K562 (cell line): ENCODE measurements at regions not wholly inside any gene's neighbourhood (a gene's known extent, or its start where the extent isn't known, plus 50 kb on each side); places are given as distances from the start of the nearest gene placed in this dataset.

ENCODE experiments used
- ATAC-seq: fragments of 200-7000 bp; cut with Tn5 transposase; 3 replicates; pipeline ENCODE4 v1.9.1; 2020; ENCODE audit warnings: moderate library complexity
- BruUV-seq: library from RNA; stranded (reverse); fragments of 400-500 nt; replicated peaks from 2 replicates; lab custom pipeline; 2021; lab: Mats Ljungman, UMichigan
- CTCF ChIA-PET: fragments of 300-600 bp; formaldehyde crosslinking; extraction: SDS; loops from one replicate; lab custom pipeline; 2021; ENCODE audit warnings: low intra/inter-chr PET ratio; lab: Yijun Ruan, JAX
- POLR2A ChIA-PET: fragments of 300-600, 350-650 bp; sonication (Branson Sonifier 250); formaldehyde crosslinking; extraction: SDS; loops from one replicate; lab custom pipeline; 2021; ENCODE audit warnings: antibody characterized with exemption, inconsistent platforms; lab: Yijun Ruan, JAX
- DNase-seq, 4 experiments: peaks; one replicate each; pipeline versions ENCODE4 v3.0.0 to v3.0.0-alpha.2; 2011 to 2018; ENCODE audit warnings: low spot score in 3 of 4, mixed read lengths in 3 of 4; ENCODE audit errors: extremely low read depth in 1 of 4
- FAIRE-seq: peaks from 2 replicates; lab custom pipeline; 2011; peaks lifted over from hg19 to GRCh38; lab: Jason Lieb, UNC
- H2AFZ ChIP-seq: 2 replicates; pipeline ENCODE4 v1.6.0; 2011; ENCODE audit warnings: low read depth, low read length, control low read depth, inconsistent platforms
- H3K27ac ChIP-seq: fragments of 200-600 bp; 3 replicates; pipeline ENCODE4 v1.8.0; 2011; ENCODE audit warnings: low read depth, mild to moderate bottlenecking, control low read depth, inconsistent platforms, low read length, moderate library complexity, mixed read lengths; ENCODE audit errors: extremely low read depth
- H3K27me3 ChIP-seq, 2 experiments: fragments of 300-600 bp in 1 of 2; 2 replicates in 1 of 2; 3 replicates in 1 of 2; pipeline versions ENCODE4 v1.6.0 to v1.8.0; 2011; ENCODE audit warnings: inconsistent platforms in 2 of 2, low read length in 2 of 2, mild to moderate bottlenecking in 1 of 2, mixed read lengths in 1 of 2, moderate library complexity in 1 of 2; ENCODE audit not compliant: control insufficient read depth in 2 of 2, insufficient read depth in 2 of 2
- H3K36me3 ChIP-seq: fragments of 300-600 bp; 3 replicates; pipeline ENCODE4 v1.8.0; 2011; ENCODE audit warnings: mild to moderate bottlenecking, low read length, inconsistent platforms; ENCODE audit not compliant: control insufficient read depth, insufficient read depth
- H3K4me1 ChIP-seq, 2 experiments: fragments of 200-600 bp in 1 of 2; replicated peaks in 1 of 2; 2 replicates in 1 of 2; 3 replicates in 1 of 2; pipeline versions ENCODE4 v1.5.1 to v1.8.0; 2011; ENCODE audit warnings: inconsistent platforms in 2 of 2, low read length in 2 of 2, mild to moderate bottlenecking in 1 of 2, mixed read lengths in 1 of 2, moderate library complexity in 1 of 2; ENCODE audit not compliant: control insufficient read depth in 2 of 2, insufficient read depth in 2 of 2
- H3K4me2 ChIP-seq: 2 replicates; pipeline ENCODE4 v1.6.1; 2011; ENCODE audit warnings: low read length, control low read depth, inconsistent platforms, mixed read lengths; ENCODE audit not compliant: insufficient read depth
- H3K4me3 ChIP-seq: fragments of 200-600 bp; sonication (generic), shearing (Covaris generic); 2 replicates; pipeline ENCODE4 v1.5.1; 2016; ENCODE audit warnings: control low read depth, inconsistent platforms
- H3K79me2 ChIP-seq: fragments of 200-600 bp; 3 replicates; pipeline ENCODE4 v1.8.0; 2011; ENCODE audit warnings: low read length, inconsistent platforms; ENCODE audit not compliant: control insufficient read depth, insufficient read depth
- H3K9ac ChIP-seq, 2 experiments: 2 replicates each; pipeline versions ENCODE4 v1.6.0 to v1.6.1; 2011; ENCODE audit warnings: low read depth in 2 of 2, low read length in 2 of 2, control low read depth in 1 of 2, inconsistent platforms in 1 of 2, mild to moderate bottlenecking in 1 of 2, mixed read lengths in 1 of 2; ENCODE audit not compliant: insufficient read depth in 1 of 2
- H3K9me1 ChIP-seq: one replicate; pipeline ENCODE4 v1.6.0; 2011; ENCODE audit warnings: inconsistent platforms, mild to moderate bottlenecking, low read length, moderate library complexity; ENCODE audit not compliant: control insufficient read depth, insufficient read depth
- H3K9me3 ChIP-seq: replicated peaks from 2 replicates; pipeline ENCODE4 v1.5.1; 2011; ENCODE audit warnings: low read depth, low read length, inconsistent platforms; ENCODE audit not compliant: control insufficient read depth, insufficient read depth
- H4K20me1 ChIP-seq: replicated peaks from 2 replicates; pipeline ENCODE4 v1.6.1; 2011; ENCODE audit warnings: low read length, inconsistent platforms, mixed read lengths; ENCODE audit not compliant: control insufficient read depth, insufficient read depth
- MECOM ChIP-seq: fragments of 250-450 bp; sonication (Bioruptor Pico); IDR thresholded peaks from 2 replicates; pipeline ENCODE4 v1.8.0; 2022; ENCODE audit warnings: inconsistent platforms
- NFATC3 ChIP-seq: fragments of 450-650 bp; IDR thresholded peaks from 2 replicates; pipeline ENCODE4 v1.6.1; 2017; ENCODE audit warnings: mild to moderate bottlenecking
- NR2C1 ChIP-seq, 2 experiments: fragments of 450-650 bp; IDR thresholded peaks; 2 replicates each; pipeline ENCODE4 v1.6.1; 2017; ENCODE audit warnings: mild to moderate bottlenecking in 2 of 2, antibody characterized with exemption in 1 of 2, inconsistent platforms in 1 of 2, missing compliant biosample characterization in 1 of 2, missing genetic modification characterization in 1 of 2
- ZBTB1 ChIP-seq: sonication (generic); formaldehyde crosslinking; IDR thresholded peaks from 2 replicates; pipeline ENCODE4 v1.8.1; 2023; ENCODE audit warnings: missing genetic modification reagents, low read depth, mild to moderate bottlenecking, borderline replicate concordance
- ZNF311 ChIP-seq: fragments of 250-450 bp; sonication (Bioruptor Pico); IDR thresholded peaks from 2 replicates; pipeline ENCODE4 v1.4.0; 2020; ENCODE audit warnings: mild to moderate bottlenecking, moderate library complexity
- ZNF77 ChIP-seq: fragments of 250-450 bp; sonication (Bioruptor Pico); IDR thresholded peaks from 2 replicates; pipeline ENCODE4 v1.5.0; 2020
- WGBS: fragments of 100-300 bp; shearing (Covaris generic); methylation state at CpG from one replicate; pipeline ENCODE4 v1.1.6; 2016; ENCODE audit warnings: low coverage, mixed read lengths; ENCODE audit not compliant: insufficient coverage; ENCODE audit errors: missing lambda C conversion rate; 5-methylcytosine and 5-hydroxymethylcytosine counted together
- in situ Hi-C: fragments of 300-500 bp; cut with MboI; formaldehyde crosslinking; loops from 4 replicates; pipeline ENCODE4 v1.15.0; 2018; ENCODE audit warnings: inconsistent platforms, mixed read lengths
- intact Hi-C: fragments of 100-400 bp; cut with micrococcal nuclease; formaldehyde crosslinking; loops from 2 replicates; pipeline ENCODE4 v1.14.2; 2022
- TF ChIP-seq, protein P1 (sequence below): IDR thresholded peaks from 2 replicates; pipeline ENCODE4 v1.6.1; 2011; ENCODE audit warnings: borderline replicate concordance, low read depth, mild to moderate bottlenecking, moderate library complexity, low read length; ENCODE audit not compliant: insufficient read depth, poor library complexity, severe bottlenecking
- TF ChIP-seq, protein P2 (sequence below), 2 experiments: IDR thresholded peaks in 1 of 2; conservative IDR thresholded peaks in 1 of 2; 2 replicates each; pipeline ENCODE4 v1.6.1; 2016; ENCODE audit warnings: low read depth in 2 of 2, mild to moderate bottlenecking in 1 of 2, missing compliant biosample characterization in 1 of 2, missing genetic modification characterization in 1 of 2, moderate library complexity in 1 of 2

DNA sequence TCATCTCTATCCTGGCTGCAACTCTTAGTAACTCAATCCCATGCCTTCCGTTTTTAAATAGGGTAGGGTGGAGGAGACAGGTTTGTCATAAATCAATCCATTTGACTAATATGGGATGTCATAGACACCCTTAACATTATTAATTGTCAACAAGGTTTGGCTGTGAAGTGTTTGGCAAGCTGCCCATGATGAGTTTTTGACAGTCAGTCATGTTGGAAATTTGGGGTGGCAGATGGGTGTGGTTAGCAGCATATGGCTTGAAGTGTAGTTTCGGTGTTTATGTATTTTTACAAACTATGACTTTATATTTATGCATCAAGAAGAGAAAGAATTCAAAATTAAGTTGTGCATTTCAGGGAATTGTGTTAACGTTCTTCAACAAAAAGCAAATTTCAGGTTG is 221.8 kb upstream of the CDH5 start:
- in situ Hi-C loops, result no loop called here
- ChIA-PET CTCF (no interaction called here), POLR2A (no interaction called here)
- H2AFZ ChIP-seq, result no peak overlapping the region
- H3K36me3 ChIP-seq, result no peaks in the 10 kb centered on the region
- no peak overlapping the region for H3K4me2 ChIP-seq
- TF ChIP-seq NR2C1 (IDR thresholded peaks at IDR 0.05), result no peak
- no peak for TF ChIP-seq NR2C1 (tag; IDR thresholded peaks at IDR 0.05)
- TF ChIP-seq ZBTB1 (CRISPR knock-in tag), result no peak
- TF ChIP-seq, protein P1, sequence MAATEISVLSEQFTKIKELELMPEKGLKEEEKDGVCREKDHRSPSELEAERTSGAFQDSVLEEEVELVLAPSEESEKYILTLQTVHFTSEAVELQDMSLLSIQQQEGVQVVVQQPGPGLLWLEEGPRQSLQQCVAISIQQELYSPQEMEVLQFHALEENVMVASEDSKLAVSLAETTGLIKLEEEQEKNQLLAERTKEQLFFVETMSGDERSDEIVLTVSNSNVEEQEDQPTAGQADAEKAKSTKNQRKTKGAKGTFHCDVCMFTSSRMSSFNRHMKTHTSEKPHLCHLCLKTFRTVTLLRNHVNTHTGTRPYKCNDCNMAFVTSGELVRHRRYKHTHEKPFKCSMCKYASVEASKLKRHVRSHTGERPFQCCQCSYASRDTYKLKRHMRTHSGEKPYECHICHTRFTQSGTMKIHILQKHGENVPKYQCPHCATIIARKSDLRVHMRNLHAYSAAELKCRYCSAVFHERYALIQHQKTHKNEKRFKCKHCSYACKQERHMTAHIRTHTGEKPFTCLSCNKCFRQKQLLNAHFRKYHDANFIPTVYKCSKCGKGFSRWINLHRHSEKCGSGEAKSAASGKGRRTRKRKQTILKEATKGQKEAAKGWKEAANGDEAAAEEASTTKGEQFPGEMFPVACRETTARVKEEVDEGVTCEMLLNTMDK, result no peak
- TF ChIP-seq ZNF311 (CRISPR knock-in tag), result no peak
- no peak for TF ChIP-seq NFATC3
- TF ChIP-seq, protein P2, sequence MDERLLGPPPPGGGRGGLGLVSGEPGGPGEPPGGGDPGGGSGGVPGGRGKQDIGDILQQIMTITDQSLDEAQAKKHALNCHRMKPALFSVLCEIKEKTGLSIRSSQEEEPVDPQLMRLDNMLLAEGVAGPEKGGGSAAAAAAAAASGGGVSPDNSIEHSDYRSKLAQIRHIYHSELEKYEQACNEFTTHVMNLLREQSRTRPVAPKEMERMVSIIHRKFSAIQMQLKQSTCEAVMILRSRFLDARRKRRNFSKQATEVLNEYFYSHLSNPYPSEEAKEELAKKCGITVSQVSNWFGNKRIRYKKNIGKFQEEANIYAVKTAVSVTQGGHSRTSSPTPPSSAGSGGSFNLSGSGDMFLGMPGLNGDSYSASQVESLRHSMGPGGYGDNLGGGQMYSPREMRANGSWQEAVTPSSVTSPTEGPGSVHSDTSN (CRISPR knock-in tag; IDR thresholded peaks at IDR 0.05; ENCODE audit: low read depth), result no peak
- TF ChIP-seq, protein P2 (tag; conservative IDR thresholded peaks at IDR 0.05; ENCODE audit: low read depth), result 0 out of 2 replicates have a peak, but pooled peaks have one; percentile 18
- no peak for TF ChIP-seq ZNF77 (CRISPR knock-in tag)
- no peak for TF ChIP-seq MECOM (CRISPR knock-in tag)
- TF ChIP-seq, all 486 proteins: peak for 1
- Histone ChIP-seq H3K27ac (no peak overlapping the region), H3K79me2 (no peaks in the 10 kb centered on the region), H4K20me1 (no peaks in the 10 kb centered on the region), H3K9me3 (no peaks in the 10 kb centered on the region), H3K27me3 (no peaks in the 10 kb centered on the region; a peak in 1 of 5 replicates), H3K4me3 (no peak overlapping the region), H3K9ac (no peak overlapping the region), H3K9me1 (no peaks in the 10 kb centered on the region), H3K4me1 (no peaks in the 10 kb centered on the region)
- intact Hi-C loops, result no loop called here
- FAIRE-seq, result no peak
- WGBS, result 2% methylated on average over 3 of the region's 3 CpGs
- no peak for ATAC-seq
- no peak for DNase-seq
- no TSS peak for BruUV-seq
